ENCODE measurements at regions not wholly inside any gene's neighbourhood (a gene's known extent, or its start where the extent isn't known, plus 50 kb on each side); places are given as distances from the start of the nearest gene placed in this dataset.

DNA sequence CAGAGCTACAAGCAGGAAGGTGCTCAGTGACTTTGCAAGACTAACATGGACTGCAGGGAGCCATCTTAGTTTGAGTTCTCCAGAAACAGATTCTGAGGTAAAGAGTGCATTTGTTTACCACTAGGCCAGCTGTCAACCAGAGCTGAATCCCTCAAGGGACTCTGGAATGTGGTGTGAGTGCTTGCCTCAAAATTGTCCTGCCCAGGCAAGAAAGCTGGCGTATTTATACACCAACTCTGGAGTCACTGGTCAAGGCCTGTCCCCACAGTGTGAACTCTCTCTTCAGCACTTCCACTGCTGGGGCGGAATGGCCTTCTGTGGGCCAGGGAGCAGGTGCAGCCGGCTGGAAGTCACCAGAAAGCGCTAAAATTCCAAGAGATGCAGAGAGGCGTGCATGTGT, 139.2 kb upstream of the TBCA start:
- no peak for DNase-seq
- Histone ChIP-seq H3K4me1 (no peaks in the 10 kb centered on the region), H3K36me3 (no peaks in the 10 kb centered on the region), H3K4me3 (no peak overlapping the region), H3K27ac (no peak overlapping the region), H3K9me3 (no peaks in the 10 kb centered on the region), H3K27me3 (peaks cover 5 to 10% (median 6%) of the 10 kb centered on the region in 3 donors)
- intact Hi-C loops (cut with DNase I; ENCODE audit: low total_unique reads), result no loop called here
- ATAC-seq, result no peak
- in situ Hi-C loops (cut with MboI; ENCODE audit: low sequenced_read_pairs in 4 of 4), result no loop called here
- TF ChIP-seq, protein P1, sequence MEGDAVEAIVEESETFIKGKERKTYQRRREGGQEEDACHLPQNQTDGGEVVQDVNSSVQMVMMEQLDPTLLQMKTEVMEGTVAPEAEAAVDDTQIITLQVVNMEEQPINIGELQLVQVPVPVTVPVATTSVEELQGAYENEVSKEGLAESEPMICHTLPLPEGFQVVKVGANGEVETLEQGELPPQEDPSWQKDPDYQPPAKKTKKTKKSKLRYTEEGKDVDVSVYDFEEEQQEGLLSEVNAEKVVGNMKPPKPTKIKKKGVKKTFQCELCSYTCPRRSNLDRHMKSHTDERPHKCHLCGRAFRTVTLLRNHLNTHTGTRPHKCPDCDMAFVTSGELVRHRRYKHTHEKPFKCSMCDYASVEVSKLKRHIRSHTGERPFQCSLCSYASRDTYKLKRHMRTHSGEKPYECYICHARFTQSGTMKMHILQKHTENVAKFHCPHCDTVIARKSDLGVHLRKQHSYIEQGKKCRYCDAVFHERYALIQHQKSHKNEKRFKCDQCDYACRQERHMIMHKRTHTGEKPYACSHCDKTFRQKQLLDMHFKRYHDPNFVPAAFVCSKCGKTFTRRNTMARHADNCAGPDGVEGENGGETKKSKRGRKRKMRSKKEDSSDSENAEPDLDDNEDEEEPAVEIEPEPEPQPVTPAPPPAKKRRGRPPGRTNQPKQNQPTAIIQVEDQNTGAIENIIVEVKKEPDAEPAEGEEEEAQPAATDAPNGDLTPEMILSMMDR (IDR thresholded peaks at IDR 0.05 in 4 of 5, conservative IDR thresholded peaks at IDR 0.05 in 1 of 5), result no peak
- no peak for TF ChIP-seq POLR2A (IDR thresholded peaks at IDR 0.05)

DNA sequence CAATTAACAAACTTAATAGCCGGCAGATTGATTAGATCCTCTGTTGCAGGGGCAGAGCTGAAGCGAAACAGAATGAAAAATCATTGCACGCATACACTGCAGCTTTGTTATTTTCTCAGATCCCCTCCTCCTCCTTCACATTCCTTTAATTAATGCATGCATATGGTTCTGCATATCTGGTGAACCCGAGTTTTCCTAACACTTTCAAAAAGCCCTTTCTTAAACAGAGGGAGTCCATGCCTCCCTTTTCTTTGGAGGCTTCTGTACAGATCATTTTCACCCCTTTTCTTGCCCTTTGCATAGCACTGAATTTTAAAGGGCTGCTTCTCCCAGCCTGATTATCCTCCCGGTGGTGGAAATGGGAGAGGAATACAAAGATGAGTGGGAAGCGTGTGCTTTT, 136.6 kb upstream of the TBCA start:
- TF ChIP-seq POLR2A (IDR thresholded peaks at IDR 0.05), result no peak
- TF ChIP-seq, protein P1 (IDR thresholded peaks at IDR 0.05 in 4 of 5, conservative IDR thresholded peaks at IDR 0.05 in 1 of 5), result no peak
- DNase-seq (no peak), ATAC-seq (no peak)
- H3K9me3 ChIP-seq, result no peaks in the 10 kb centered on the region
- in situ Hi-C loops (cut with MboI; ENCODE audit: low sequenced_read_pairs in 4 of 4), result no loop called here
- H3K4me3 ChIP-seq, result no peak overlapping the region
- H3K4me1 ChIP-seq, result no peaks in the 10 kb centered on the region
- no peak overlapping the region for H3K27ac ChIP-seq
- intact Hi-C loops (cut with DNase I; ENCODE audit: low total_unique reads), result no loop called here
- H3K36me3 ChIP-seq, result no peaks in the 10 kb centered on the region
- H3K27me3 ChIP-seq, result peaks cover 5 to 10% (median 6%) of the 10 kb centered on the region in 3 donors

DNA sequence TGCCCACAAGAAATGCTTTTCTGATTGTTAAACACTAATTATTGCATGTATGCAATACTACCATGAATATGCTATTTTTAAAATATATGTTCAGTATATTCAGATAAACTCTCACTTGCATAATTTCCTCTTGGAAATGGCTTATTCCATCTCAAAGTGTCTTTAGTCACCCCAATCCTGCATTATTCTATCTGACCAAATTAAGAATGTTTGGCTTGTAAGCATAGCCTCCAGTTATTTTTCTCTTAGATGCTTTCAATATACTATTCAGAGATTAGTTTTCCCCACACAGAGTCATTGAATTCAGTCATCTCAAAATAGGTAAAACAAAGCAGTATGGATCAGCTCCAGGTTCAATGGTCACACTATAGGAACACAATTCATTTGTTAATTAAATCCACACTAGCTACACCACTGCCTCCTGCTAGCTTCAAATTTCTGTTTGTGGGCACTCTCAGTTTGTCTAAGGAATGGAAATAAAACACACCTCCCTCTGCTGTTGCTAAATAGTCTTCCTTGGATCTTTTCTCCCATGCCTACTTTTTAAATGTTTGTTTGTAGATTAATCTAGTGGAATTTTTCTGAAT, 134.6 kb upstream of the TBCA start:
- DNase-seq, result no peak
- in situ Hi-C loops (cut with MboI; ENCODE audit: low sequenced_read_pairs in 4 of 4), result no loop called here

DNA sequence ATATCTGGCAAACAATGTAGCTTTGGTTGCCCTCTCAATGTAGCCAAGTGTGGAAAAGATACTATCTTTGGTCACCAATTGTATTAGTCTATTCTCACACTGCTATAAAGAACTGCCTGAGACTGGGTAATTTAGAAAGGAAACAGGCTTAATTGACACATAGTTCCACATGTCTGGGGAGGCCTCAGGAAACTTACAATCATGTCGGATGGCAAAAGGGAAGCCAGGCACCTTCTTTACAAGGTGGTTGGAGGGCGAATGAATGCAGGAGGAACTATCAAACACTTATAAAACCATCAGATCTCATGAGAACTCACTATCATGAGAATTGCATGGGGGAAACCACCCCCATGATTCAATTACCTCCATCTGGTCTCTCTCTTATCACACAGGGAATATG, 133.1 kb upstream of the TBCA start:
- intact Hi-C loops (cut with DNase I; ENCODE audit: low total_unique reads), result no loop called here
- H3K27ac ChIP-seq, result no peak overlapping the region
- H3K27me3 ChIP-seq, result peaks cover 5 to 10% (median 6%) of the 10 kb centered on the region in 3 donors
- DNase-seq (no peak), ATAC-seq (no peak)
- in situ Hi-C loops (cut with MboI; ENCODE audit: low sequenced_read_pairs in 4 of 4), result no loop called here
- no peak overlapping the region for H3K4me3 ChIP-seq
- TF ChIP-seq, protein P1 (IDR thresholded peaks at IDR 0.05 in 4 of 5, conservative IDR thresholded peaks at IDR 0.05 in 1 of 5), result no peak
- TF ChIP-seq POLR2A (IDR thresholded peaks at IDR 0.05), result no peak
- no peaks in the 10 kb centered on the region for H3K4me1 ChIP-seq
- no peaks in the 10 kb centered on the region for H3K9me3 ChIP-seq
- H3K36me3 ChIP-seq, result no peaks in the 10 kb centered on the region

More for the DNA sequence above, 134.6 kb upstream of the TBCA start:
- Histone ChIP-seq H3K4me3 (no peak overlapping the region), H3K27ac (no peak overlapping the region), H3K4me1 (no peaks in the 10 kb centered on the region), H3K36me3 (no peaks in the 10 kb centered on the region), H3K27me3 (peaks cover 5 to 10% (median 6%) of the 10 kb centered on the region in 3 donors), H3K9me3 (no peaks in the 10 kb centered on the region)
- intact Hi-C loops (cut with DNase I; ENCODE audit: low total_unique reads), result no loop called here
- TF ChIP-seq, protein P1 (IDR thresholded peaks at IDR 0.05 in 4 of 5, conservative IDR thresholded peaks at IDR 0.05 in 1 of 5), result no peak
- no peak for TF ChIP-seq POLR2A (IDR thresholded peaks at IDR 0.05)
- ATAC-seq, result no peak

DNA sequence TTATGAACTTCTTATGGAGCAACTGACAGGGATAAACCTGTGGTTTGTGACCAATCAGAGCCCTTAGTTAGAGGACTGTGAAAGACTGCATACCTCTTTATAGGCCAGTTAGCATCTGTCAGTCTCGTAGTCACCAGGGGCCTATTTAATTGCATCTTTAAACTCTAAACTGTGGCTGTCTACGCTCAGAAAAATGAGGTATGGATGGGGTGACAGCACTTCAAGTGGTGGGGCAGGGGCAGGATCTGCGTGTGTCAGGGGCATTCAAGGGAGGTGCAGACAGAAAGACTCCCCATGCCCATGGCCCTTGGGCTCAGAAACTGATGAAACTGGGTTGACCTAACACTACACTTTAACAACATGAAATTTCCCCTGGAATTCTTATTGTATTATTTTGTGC, 132.6 kb upstream of the TBCA start:
- no peak for TF ChIP-seq POLR2A (IDR thresholded peaks at IDR 0.05)
- TF ChIP-seq, protein P1 (IDR thresholded peaks at IDR 0.05 in 4 of 5, conservative IDR thresholded peaks at IDR 0.05 in 1 of 5), result no peak
- ATAC-seq (no peak), DNase-seq (no peak)
- H3K27ac ChIP-seq, result no peak overlapping the region
- H3K27me3 ChIP-seq, result peaks cover 5 to 10% (median 6%) of the 10 kb centered on the region in 3 donors
- H3K9me3 ChIP-seq, result no peaks in the 10 kb centered on the region
- no peaks in the 10 kb centered on the region for H3K4me1 ChIP-seq
- in situ Hi-C loops (cut with MboI; ENCODE audit: low sequenced_read_pairs in 4 of 4) (no loop called here), intact Hi-C loops (cut with DNase I; ENCODE audit: low total_unique reads) (no loop called here)
- no peak overlapping the region for H3K4me3 ChIP-seq
- no peaks in the 10 kb centered on the region for H3K36me3 ChIP-seq
